Nucleus accumbens (tissue), 56 donors: ENCODE measurements at regions not wholly inside any gene's neighbourhood (a gene's known extent, or its start where the extent isn't known, plus 50 kb on each side); places are given as distances from the start of the nearest gene placed in this dataset.

Source experiments
- DNase-seq, 56 donors: peaks; one replicate each; lab custom pipeline; 2025; lab: John Stamatoyannopoulos, UW

- no peak for DNase-seq
Observed at GRCh38 chr10:118940386-118940785, 89.1 kb upstream of the NANOS1 start.

- no peak for DNase-seq
Observed at GRCh38 chr10:118943253-118943652, 86.3 kb upstream of the NANOS1 start.

GRCh38 chr10:118944959-118945633 is 84.4 kb upstream of the NANOS1 start:
- no peak for DNase-seq

GRCh38 chr10:118948786-118949185 is 80.7 kb upstream of the NANOS1 start:
- DNase-seq: no peak

- no peak for DNase-seq
Observed at GRCh38 chr10:118950190-118950680, 79.3 kb upstream of the NANOS1 start.

- no peak for DNase-seq
Observed at GRCh38 chr10:118950997-118951637, 78.4 kb upstream of the NANOS1 start.

GRCh38 chr10:118952493-118953295 is 76.8 kb upstream of the NANOS1 start:
- DNase-seq: no peak

- peak in 24 of 56 donors; percentile 12 to 68 (median 36) for DNase-seq
Observed at GRCh38 chr10:118953598-118954393, 75.7 kb upstream of the NANOS1 start.

GRCh38 chr10:118955531-118955930 is 74.0 kb upstream of the NANOS1 start:
- DNase-seq: no peak

- no peak for DNase-seq
Observed at GRCh38 chr10:118955951-118956801, 73.3 kb upstream of the NANOS1 start.

GRCh38 chr10:118956802-118957442 is 72.6 kb upstream of the NANOS1 start:
- no peak for DNase-seq

- no peak for DNase-seq
Observed at GRCh38 chr10:118957443-118957825, 72.1 kb upstream of the NANOS1 start.

- DNase-seq: no peak
Observed at GRCh38 chr10:118957966-118958365, 71.5 kb upstream of the NANOS1 start.

- DNase-seq: no peak
Observed at GRCh38 chr10:118958559-118958958, 71.0 kb upstream of the NANOS1 start.

GRCh38 chr10:118958984-118959925 is 70.3 kb upstream of the NANOS1 start:
- peak in 11 of 56 donors; percentile 3 to 49 (median 31) for DNase-seq

GRCh38 chr10:118960157-118961090 is 69.1 kb upstream of the NANOS1 start:
- DNase-seq: no peak

GRCh38 chr10:118961436-118961835 is 68.1 kb upstream of the NANOS1 start:
- no peak for DNase-seq
